GDM1 (cell line): ENCODE measurements at regions not wholly inside any gene's neighbourhood (a gene's known extent, or its start where the extent isn't known, plus 50 kb on each side); places are given as distances from the start of the nearest gene placed in this dataset.

ENCODE experiments used
- DNase-seq: peaks from one replicate; lab custom pipeline; 2025; lab: John Stamatoyannopoulos, UW

DNA sequence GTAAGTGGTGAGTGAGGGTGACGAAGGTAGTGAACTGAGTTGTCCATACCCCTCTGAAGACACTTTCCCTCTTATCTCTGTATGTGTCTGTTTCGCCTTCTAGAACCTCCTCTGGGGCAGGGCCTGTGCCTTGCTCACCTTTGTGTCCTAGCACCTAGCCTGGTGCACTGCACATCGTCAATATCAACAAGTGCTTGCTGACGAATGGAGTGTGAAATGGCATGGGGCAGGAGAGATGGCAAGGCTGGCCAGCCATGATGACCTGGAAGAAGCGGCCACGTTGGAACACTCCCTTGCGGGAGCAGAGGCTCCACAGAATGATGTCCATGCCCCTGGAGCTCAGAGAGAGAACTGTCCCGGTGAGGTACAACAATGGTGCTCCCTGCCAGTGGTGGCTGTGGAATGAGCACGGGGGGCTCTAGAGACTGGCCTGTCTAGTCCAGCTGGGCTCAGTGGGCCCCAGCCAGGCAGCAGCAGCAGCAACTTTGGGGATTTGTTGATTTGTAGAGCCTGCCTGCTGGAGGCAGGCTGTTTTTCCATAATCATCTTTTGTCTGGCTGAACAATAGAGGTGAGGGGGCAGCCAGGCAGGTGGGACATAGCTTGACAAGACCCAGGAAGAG, 112.2 kb upstream of the PJA1 start:
- DNase-seq = no peak

DNA sequence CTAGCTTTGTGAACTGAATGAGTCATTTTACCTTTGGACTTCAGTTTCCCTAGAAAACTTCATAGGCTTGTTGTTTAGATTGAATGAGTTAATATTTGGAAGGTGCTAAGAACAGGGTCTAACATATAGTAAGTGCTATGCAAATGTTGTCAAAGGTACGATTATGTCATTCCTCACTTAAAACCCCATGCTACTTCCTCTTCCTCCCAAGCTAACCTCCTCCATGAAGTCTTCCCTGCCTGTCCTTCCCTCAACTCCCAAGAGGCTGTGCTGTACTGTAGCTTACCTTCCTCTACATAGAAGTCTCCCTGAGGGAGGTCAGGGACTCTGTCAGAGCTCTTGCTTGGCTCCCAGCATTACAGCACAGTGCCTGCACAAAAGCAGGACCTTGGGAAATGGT, 103.4 kb upstream of the PJA1 start:
- DNase-seq = no peak

DNA sequence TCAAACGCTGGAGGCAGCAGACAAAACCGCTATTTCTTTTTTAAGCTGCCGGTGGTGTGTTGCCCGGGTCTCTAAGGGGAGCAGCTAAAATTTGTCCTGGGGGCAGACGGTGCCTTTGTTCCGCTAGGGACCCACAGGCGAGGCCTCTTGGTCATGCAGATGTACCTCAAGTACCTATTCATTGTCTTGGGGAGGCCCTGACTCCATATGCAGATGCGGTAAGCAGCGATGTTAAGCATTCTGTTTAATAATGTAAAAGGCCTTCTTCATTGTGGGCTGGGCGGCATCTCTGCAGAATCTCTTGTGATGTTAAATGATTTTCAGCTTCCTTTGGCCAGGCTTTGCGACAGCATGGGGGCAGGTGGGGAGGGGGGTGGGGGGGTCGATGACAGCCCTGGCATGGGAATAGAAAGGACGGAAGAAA, 98.9 kb upstream of the PJA1 start:
- no peak for DNase-seq

DNA sequence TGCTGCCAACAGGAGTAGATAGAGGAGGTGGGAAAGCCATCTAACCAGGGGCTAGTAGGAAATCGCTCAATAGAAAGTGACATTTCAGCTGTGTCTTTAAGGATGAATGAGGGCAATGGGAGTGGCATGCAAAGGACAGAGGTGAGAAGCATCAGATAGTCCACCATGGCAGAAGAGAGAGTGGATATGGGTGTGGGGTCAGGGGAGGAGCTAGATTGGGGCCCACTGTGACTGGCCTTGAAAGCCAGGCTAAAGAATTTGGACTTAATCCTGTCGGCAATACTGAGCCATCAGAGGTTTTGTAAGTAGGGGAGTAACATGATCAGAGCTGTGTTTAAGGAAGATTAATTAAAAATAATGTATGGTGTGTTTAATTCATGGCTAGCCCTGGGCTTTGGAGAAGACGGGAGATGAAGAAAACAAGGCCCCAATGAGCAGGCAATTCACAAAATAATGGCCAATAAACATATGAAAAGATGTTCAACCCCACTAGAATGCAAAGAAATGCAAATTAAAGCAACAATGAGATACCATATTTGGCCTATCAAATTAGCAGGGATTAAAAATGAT, 98.1 kb upstream of the PJA1 start:
- DNase-seq = no peak

DNA sequence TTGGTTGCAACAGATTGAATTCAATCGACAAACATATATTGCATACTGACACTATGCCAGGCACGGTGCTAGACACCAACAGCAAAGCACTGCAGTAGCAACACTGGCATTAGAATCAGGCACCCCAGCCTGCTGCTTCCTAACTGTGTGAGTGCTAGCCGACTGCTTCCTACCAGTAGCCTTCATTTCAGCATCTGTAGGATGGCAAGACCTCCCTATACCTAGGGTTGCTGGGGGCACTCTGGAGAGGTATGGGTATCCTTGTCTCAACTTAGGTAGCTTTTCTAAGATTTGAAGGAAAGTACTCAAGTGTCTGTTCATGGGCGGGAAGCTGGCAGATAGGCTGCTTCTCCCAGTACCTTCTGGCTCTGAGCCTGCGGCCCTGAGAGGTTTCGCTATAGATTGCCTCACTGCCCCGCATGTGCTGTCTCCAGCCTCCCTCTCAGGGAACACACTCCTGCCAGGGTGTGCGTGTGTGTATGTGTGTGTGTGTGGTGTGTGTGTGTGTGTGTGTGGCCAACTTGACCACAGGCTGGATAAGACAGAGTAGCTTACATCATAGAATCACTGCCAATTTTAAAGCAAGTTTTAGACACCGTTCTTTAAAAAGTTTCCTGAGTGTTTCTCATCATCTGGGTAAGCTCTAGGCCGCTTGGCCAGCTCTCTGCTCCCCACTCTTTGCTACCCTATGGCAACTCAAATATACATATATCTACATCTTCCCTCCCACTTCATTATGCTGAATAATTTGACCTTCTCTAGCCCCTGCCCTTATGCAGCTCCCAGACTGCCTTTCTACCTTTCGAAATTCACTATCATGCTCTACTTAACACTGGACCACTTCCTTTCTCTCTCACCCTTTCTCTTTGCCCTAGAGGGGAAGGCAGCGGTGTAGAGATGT, 97.0 kb upstream of the PJA1 start:
- no peak for DNase-seq

DNA sequence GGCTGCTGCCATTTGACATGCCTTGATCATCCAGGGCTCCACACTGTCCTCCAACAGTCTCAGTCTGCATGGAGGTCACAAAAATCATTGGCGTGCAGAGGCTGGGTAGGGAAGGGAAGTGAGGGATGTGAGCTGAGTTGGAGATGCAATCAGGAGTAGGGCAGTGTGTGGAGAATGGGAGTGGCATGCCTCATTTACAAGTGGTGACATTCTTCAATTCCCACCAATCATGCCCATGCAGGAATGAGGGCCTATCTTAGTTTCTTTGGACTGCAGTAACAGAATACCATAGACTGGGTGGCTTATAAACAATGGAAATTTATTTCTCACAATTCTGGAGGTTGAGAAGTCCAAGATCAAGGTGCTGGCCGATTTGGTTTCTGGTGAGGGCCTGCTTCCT, 94.9 kb upstream of the PJA1 start:
- no peak for DNase-seq

DNA sequence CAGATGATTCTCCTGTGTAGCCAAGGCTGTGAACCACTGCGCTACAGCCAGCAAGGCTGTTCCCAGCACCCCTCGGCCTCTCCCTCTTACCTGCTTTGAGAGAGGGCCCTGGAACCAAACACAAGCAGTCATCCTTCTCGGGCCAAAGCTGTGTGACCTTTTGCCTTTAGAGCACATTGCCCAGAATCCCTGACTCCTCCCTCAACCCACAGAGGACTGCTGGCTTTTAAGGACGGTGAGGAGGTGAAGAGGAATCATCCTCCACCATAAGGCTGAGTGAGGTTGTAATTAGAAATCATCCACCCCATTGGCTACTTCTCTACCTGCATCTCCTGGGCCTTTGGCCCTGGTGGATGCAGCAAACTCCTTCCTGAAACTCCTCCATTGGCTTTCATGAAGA, 93.6 kb upstream of the PJA1 start:
- DNase-seq = no peak

DNA sequence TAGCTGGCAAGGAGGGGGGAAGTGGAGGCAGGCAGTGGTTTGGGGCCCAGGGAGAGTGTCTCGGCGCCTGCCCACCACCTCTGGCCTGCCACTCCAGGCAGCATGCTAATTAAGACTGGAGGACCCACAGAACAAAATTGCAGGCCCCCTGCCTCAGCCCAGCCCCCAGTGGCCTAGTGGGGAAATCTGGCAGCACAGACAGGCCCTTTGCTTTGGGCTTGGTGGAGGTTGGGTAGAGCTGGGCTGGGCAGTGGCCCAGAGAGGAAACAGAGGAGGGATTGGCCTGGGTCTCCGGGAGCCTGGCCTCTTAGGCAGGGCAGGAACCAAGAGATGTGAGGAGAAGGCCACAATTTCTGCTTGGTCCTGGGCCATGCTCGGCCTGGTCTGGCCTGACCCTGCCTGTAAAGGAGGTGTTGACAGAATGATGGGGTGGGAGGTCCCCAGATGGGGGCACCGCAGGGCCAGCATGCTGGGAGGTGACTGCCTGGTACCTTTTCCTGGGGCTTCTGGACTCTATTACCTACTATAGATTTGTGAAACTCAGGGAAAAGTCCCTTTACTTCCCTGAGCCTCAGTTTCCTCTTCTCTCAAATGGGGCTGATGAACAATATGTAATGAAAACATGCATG, 92.4 kb upstream of the PJA1 start:
- DNase-seq = no peak

DNA sequence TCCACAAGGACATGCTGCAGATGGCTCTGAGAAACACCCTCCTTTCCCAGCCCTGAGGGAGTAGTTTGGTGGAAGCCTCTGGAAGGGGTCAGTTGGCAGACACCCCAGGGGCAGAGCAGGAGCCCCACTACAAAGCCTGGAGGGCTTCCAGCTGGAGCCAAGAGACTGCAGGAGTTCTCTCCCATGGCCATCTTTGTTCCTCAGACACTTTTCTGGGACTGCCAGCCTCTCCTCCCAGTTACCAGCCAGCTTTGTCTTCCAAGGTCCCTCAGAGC, 91.0 kb upstream of the PJA1 start:
- no peak for DNase-seq

DNA sequence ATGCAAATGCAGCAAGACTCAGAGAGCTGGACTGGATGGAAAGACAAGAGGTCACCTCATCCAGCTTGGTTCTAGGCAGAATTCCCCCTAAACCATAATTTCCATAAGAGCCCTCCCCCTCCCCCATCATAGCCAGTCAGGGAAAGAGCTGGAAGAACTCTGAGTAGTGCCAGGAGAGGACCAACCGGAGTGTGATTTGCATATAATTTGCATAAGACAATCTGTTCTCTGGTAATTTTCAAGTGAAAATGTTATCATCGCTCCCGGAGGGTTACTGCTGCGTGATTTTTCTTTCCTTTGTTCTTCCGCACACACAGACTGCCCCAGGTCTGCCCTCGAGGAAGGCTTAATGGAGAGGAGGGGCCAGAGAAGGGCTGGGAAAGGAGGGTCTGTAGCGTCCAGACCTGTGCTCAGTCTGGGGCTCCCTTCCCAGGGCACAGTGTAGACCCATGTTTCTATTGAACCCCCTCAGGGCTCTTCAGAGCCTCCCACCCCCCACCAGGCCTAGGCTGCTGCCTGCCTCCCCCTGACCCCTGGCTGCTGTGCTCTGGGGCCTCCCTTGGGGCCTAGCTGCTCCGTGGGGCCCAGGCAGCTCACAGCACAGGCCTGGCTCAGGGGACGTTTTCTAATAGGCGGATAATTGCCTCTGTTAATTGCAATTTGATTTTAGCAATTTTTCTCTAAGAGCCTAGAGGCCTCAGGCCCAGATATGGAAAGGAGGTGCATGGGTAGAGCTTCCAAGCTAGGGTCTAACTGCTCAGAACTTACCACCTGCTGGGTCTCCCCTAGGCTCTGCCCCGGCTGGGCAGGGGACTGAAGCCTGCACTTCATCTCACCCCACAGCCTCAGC, 90.4 kb upstream of the PJA1 start:
- DNase-seq = no peak

DNA sequence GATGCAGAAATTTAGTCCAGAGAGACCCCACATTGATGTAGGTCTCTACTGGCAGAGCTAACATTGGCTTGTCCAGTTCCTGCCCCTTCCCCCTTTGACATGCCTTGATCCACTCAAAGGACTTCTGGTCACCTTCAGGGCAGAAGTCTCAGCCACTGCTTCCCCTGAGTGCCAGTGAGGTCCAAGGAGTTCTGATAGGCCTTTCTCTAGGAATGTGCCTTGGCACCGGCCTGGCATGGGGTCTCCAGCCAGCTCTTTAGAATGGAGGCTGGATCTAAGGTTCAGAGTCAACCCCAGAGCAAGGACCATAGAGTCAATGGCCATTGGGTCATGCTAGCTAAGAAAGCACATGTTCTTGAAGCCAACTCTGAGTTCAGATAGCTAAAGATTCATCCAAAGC, 88.6 kb upstream of the PJA1 start:
- no peak for DNase-seq

DNA sequence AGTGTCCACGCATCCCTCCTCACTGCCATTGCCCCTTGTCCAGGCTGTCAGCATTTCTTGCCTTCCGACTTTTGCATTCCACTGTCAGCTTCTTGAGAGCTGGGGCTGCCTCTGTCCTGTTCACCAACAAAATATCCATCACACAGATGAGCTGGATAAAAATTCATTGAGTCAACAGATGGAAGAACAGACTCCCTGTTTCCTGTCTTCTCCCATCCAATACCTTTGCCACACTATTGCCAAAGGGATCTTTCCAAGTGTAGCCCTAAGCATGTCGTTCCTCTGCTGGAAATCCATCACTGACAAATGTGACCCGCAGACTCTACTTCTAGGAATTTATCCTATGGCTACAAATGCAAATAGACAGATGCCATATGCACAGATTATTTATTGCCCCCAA, 78.0 kb upstream of the PJA1 start:
- no peak for DNase-seq

DNA sequence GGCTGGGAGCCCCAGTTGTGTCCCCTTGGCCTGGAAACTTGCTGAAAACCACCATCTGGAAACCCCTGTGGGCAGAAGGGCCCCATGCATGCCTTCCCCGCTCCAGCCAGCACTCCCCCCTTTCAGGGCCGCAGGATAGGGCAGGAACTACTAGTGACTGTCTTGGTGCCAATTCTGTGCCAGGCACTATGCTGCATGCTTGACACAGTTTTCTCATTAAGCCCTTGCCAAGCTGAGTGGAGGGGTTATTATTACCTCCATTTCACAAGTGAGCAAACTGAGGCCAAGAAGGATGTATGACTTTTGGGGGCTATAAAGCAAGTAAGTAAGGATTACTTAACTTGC, 73.6 kb upstream of the PJA1 start:
- DNase-seq = no peak

DNA sequence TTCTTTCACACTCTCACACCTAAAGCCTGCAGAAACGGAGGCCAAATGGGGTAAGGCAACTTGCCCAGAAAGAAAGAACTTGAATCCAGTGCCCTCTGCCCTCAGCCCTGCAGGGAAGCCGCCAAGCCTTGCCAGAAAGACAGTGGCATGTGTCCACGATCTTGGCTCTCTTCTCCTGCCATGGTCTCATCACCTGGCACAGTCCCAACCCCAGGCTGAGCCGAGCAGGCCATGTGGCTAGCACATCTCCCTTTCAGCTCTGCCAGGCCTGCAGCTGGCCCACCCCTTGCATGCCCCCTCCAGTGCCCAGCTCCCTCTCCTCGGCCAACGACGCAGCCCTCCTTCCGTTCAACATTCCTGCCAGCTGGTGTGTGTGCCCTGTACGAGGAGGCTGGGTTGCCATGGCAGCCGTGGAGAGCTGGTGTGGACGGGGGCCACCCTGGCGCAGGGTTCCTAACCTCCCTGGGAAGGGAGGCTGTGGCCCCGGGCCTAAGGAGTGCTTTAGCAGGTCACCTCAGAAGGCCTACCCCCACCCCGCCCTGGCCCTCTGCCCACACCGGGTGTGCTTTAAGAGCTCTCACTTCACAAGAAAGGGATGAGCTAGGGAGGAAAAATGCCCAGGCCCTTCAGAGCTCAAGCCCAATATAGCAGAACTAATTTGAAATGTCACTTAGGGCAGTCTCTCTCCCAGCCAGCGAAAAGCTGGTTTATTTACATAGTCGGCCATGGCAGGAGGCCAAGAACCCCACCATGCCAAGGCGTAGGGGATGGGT, 73.0 kb upstream of the PJA1 start:
- no peak for DNase-seq

DNA sequence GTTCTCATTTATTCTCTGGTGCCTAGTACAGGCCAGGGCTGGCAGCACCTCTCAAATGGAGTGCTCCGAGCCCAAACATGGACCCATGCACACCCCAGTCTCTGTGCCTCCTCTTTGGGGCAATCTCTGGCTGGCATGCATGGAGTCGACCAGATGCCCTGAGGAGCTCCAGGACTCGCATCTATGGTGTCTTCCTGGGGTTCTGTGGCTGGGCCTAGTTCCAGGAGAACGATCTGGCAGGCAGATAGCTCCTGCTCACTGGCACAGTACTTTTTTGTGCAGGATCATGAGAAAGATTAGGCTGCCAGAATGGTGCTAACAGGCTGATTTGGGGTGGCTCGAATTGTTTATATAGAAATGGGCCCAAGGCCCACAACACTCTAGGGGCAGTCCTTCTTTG, 72.0 kb upstream of the PJA1 start:
- DNase-seq = no peak

DNA sequence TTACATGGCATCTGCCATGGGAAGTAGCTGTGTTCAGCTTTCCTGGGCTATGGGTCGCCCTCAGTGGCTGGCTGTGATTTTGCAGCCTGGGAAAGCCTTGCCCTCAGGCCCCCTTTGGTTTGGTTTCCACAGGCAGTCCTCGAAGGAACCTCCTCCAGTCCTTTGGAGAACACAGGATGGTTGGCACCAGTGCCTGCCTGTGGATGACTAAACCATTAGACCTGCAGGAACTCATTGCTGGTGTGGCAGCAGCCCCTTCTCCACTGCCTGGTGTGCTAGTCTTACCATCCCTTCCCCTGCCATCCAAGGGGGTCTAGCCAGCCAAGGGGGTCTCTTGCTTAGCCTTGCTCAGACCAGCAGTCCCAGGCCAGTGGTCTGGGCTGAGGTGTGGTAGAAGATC, 71.4 kb upstream of the PJA1 start:
- no peak for DNase-seq

DNA sequence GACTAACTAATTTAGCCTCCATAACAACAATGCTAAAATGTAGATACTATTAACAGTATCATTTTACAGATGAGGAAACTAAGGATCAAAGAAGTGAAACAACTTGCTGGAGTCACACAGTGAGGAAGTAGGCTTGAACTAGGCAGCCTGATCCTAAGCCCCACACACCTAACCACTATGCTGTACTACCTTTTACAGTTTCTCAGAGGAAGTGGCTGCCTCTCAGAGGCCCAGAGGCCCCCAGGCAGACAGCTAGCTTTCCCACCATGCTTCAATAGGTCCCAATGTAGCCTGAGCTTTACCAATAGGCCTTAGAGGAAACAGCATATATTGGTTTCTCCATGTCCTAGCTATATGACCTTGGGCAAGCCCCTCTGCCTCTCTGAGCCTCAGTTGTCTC, 69.4 kb upstream of the PJA1 start:
- no peak for DNase-seq

DNA sequence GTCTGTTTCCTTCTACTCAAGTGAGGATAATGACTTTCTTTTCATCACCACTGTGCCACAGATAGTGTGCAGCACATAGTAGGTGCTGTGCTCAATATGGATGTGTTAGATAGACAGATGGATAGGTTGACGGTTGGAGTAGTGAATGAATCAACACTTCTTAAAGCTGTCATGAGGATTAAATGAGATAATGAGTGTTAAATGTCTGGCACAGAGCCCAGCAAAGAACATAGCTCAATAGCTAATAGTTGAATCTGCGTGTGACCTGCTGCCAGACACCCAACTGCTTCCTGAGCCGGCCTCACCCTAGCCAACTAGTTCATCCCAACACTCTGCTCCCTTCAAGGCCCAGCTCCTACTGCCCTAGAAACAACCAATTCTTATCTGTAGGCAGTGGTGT, 67.7 kb upstream of the PJA1 start:
- no peak for DNase-seq

DNA sequence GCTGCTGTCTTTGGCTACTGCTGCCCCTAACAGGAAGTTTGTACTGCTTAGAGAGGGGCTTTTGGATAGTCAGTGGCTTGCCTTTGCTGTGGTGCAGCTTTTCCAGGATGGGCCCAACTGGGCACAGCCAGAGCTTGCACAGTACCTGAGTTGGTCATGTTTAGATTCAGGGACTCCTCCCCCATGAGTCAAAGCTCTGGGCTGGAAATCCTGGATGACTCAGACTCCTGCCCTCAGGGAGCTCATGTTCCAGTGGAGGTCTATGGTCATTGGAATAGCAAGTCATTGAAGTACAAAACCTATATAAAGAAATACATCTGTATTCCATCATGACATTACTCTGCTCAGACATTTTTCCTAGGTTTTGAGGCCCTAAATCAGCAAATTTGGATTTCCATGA, 66.7 kb upstream of the PJA1 start:
- no peak for DNase-seq

DNA sequence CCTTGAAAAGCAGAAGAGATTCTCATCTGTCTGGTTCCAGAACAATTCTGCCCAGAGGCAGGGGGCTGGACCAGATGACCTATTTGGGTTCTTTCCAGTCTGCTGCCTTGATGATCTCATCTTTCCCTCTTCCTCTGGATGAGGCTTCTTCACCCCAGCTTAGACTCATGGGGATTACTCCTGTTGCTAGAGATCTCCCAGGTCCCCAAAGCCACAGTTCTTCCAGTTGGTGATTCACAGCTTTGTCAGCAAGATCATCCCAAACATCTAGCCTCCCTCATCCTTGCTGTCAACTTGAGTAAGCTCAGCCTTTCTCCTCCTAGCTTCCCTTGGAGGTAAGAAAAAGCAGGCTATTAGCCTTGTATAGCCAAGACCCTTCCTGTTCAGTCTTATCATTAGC, 64.2 kb upstream of the PJA1 start:
- no peak for DNase-seq

DNA sequence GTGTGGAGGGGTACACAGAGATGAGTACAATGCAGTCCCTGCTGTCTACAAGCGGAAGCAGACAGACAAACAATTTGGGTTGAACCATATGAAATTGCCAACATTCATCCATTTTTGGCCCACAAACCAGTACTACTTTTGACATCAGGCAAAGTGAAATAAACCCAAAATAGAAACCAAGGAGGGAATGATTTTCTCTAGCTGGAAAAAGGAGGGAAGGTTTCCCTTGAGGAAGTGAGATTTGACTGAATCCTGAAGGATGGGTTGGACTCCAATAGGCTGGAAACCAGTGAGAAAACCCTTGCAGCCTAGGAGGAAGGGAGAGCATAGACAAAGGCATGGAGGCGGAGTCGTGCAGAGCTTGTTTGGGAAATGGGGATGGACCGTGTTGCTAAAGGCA, 63.5 kb upstream of the PJA1 start:
- no peak for DNase-seq
